Panc1 (cell line): ENCODE measurements at regions not wholly inside any gene's neighbourhood (a gene's known extent, or its start where the extent isn't known, plus 50 kb on each side); places are given as distances from the start of the nearest gene placed in this dataset.

Source experiments
- ATAC-seq: fragments of 200-7000 bp; cut with Tn5 transposase; 2 replicates; pipeline ENCODE4 v1.9.1; 2020; ENCODE audit warnings: mild to moderate bottlenecking, moderate library complexity
- BruUV-seq: library from RNA; stranded (reverse); fragments of 400-500 nt; replicated peaks from 2 replicates; lab custom pipeline; 2021; lab: Mats Ljungman, UMichigan
- CTCF ChIA-PET: fragments of 300-600 bp; sonication (Branson Sonifier 250); formaldehyde crosslinking; loops from one replicate; lab custom pipeline; 2022; ENCODE audit warnings: antibody characterized with exemption; lab: Charles Lee
- POLR2A ChIA-PET: fragments of 300-600 bp; sonication (Branson Sonifier 250); formaldehyde crosslinking; loops from one replicate; lab custom pipeline; 2022; ENCODE audit warnings: antibody characterized with exemption; lab: Charles Lee
- DNase-seq: peaks from one replicate; pipeline ENCODE4 v3.0.0-alpha.2; 2010; ENCODE audit warnings: low read depth, low spot score
- H3K27ac ChIP-seq: 2 replicates; pipeline ENCODE4 v1.5.1; 2011; ENCODE audit warnings: mild to moderate bottlenecking, low read length, inconsistent platforms
- H3K27me3 ChIP-seq: fragments of 200-500 bp; sonication (Bioruptor generic); 2 replicates; pipeline ENCODE4 v1.6.0; 2014; ENCODE audit warnings: low read length, inconsistent platforms; ENCODE audit not compliant: control insufficient read depth, insufficient read depth
- H3K36me3 ChIP-seq: fragments of 200-500 bp; sonication (Bioruptor generic); 2 replicates; pipeline ENCODE4 v1.5.1; 2014; ENCODE audit warnings: inconsistent platforms, mild to moderate bottlenecking, low read length, moderate library complexity; ENCODE audit not compliant: control insufficient read depth, insufficient read depth
- H3K4me1 ChIP-seq: 2 replicates; pipeline ENCODE4 v1.5.1; 2011; ENCODE audit warnings: inconsistent platforms, mild to moderate bottlenecking, low read length, moderate library complexity; ENCODE audit not compliant: control insufficient read depth, insufficient read depth
- H3K4me3 ChIP-seq, 2 experiments: 2 replicates each; pipeline ENCODE4 v1.5.1; 2011 to 2012; ENCODE audit warnings: low read depth in 2 of 2, low read length in 2 of 2, mild to moderate bottlenecking in 2 of 2, inconsistent platforms in 1 of 2, moderate library complexity in 1 of 2
- H3K9me3 ChIP-seq: fragments of 200-500 bp; sonication (Bioruptor generic); 2 replicates; pipeline ENCODE4 v1.5.1; 2014; ENCODE audit warnings: low read depth, mild to moderate bottlenecking, inconsistent platforms, low read length, moderate library complexity; ENCODE audit not compliant: control insufficient read depth, insufficient read depth
- POLR2AphosphoS5 ChIP-seq: IDR thresholded peaks from 2 replicates; pipeline ENCODE4 v1.6.1; 2012; ENCODE audit warnings: mild to moderate bottlenecking, low read depth, low read length, moderate library complexity
- SIN3A ChIP-seq: IDR thresholded peaks from 2 replicates; pipeline ENCODE4 v1.6.1; 2012; ENCODE audit warnings: low read depth, mild to moderate bottlenecking, low read length, moderate library complexity, borderline replicate concordance; ENCODE audit not compliant: insufficient read depth
- TCF7L2 ChIP-seq: IDR thresholded peaks from 2 replicates; pipeline ENCODE4 v1.6.1; 2011; ENCODE audit warnings: mild to moderate bottlenecking, low read depth, low read length, inconsistent platforms
- in situ Hi-C: cut with HindIII; loops from 2 replicates; pipeline ENCODE4 v1.10.0; 2016; ENCODE audit warnings: low sequenced_read_pairs, low pct_unique_long_range_greater_than_20kb
- intact Hi-C: fragments of 100-400 bp; cut with micrococcal nuclease; formaldehyde crosslinking; loops from one replicate; pipeline ENCODE4 v1.10.0; 2022; ENCODE audit not compliant: unreplicated experiment
- TF ChIP-seq, protein P1 (sequence below), 2 experiments: IDR thresholded peaks; 2 replicates each; pipeline ENCODE4 v1.6.1; 2011 to 2012; ENCODE audit warnings: low read depth in 2 of 2, control low read depth in 1 of 2, low read length in 1 of 2, mild to moderate bottlenecking in 1 of 2, moderate library complexity in 1 of 2; ENCODE audit not compliant: insufficient read depth in 1 of 2
- TF ChIP-seq, protein P2 (sequence below): fragments of 450-650 bp; IDR thresholded peaks from 2 replicates; pipeline ENCODE4 v1.5.1; 2017; ENCODE audit warnings: mild to moderate bottlenecking

DNA sequence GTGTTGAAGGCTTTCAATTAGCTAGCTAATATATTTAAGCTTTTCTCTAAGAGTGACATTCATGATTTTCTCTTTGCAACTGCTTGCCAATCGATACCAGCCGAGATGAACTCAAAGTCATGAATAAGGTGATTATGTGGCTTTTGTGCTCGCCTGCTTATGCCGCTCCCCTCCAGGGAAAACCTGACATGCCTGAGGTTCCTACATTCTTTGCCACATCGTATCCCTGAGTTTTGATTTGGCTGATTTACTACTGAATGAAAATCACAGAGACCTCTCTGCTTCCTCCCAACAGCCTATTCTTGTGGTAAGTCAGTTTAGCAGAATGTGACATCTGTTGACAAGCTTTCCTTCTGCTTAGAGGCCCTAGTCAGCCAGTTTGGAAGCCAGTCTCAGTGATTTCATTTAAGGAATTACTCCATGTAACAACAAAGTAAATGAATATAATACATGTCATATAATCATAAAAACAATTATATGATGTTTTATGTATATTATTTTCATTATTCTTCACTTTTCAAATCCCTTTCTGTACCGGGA, 513.4 kb downstream of the CSNK1G3 start:
- BruUV-seq = no TSS peak
- Histone ChIP-seq H3K36me3 (no peaks in the 10 kb centered on the region), H3K9me3 (peaks cover 5% of the 10 kb centered on the region; the same call in 1 of the 2 replicates), H3K4me3 (no peak overlapping the region), H3K4me1 (no peaks in the 10 kb centered on the region), H3K27me3 (no peaks in the 10 kb centered on the region), H3K27ac (peak overlapping the region; percentile 31; the same call in 1 of the 2 replicates)
- POLR2A ChIA-PET = no interaction called here
- DNase-seq (no peak), ATAC-seq (no peak)
- in situ Hi-C loops = no loop called here
- CTCF ChIA-PET = no interaction called here
- TF ChIP-seq SIN3A (no peak), POLR2AphosphoS5 (no peak), TCF7L2 (no peak)
- TF ChIP-seq, protein P1, sequence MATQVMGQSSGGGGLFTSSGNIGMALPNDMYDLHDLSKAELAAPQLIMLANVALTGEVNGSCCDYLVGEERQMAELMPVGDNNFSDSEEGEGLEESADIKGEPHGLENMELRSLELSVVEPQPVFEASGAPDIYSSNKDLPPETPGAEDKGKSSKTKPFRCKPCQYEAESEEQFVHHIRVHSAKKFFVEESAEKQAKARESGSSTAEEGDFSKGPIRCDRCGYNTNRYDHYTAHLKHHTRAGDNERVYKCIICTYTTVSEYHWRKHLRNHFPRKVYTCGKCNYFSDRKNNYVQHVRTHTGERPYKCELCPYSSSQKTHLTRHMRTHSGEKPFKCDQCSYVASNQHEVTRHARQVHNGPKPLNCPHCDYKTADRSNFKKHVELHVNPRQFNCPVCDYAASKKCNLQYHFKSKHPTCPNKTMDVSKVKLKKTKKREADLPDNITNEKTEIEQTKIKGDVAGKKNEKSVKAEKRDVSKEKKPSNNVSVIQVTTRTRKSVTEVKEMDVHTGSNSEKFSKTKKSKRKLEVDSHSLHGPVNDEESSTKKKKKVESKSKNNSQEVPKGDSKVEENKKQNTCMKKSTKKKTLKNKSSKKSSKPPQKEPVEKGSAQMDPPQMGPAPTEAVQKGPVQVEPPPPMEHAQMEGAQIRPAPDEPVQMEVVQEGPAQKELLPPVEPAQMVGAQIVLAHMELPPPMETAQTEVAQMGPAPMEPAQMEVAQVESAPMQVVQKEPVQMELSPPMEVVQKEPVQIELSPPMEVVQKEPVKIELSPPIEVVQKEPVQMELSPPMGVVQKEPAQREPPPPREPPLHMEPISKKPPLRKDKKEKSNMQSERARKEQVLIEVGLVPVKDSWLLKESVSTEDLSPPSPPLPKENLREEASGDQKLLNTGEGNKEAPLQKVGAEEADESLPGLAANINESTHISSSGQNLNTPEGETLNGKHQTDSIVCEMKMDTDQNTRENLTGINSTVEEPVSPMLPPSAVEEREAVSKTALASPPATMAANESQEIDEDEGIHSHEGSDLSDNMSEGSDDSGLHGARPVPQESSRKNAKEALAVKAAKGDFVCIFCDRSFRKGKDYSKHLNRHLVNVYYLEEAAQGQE (IDR thresholded peaks at IDR 0.05; ENCODE audit: insufficient read depth in 1 of 2, low read depth in 2 of 2, low read length in 1 of 2) = no peak
- TF ChIP-seq, protein P2, sequence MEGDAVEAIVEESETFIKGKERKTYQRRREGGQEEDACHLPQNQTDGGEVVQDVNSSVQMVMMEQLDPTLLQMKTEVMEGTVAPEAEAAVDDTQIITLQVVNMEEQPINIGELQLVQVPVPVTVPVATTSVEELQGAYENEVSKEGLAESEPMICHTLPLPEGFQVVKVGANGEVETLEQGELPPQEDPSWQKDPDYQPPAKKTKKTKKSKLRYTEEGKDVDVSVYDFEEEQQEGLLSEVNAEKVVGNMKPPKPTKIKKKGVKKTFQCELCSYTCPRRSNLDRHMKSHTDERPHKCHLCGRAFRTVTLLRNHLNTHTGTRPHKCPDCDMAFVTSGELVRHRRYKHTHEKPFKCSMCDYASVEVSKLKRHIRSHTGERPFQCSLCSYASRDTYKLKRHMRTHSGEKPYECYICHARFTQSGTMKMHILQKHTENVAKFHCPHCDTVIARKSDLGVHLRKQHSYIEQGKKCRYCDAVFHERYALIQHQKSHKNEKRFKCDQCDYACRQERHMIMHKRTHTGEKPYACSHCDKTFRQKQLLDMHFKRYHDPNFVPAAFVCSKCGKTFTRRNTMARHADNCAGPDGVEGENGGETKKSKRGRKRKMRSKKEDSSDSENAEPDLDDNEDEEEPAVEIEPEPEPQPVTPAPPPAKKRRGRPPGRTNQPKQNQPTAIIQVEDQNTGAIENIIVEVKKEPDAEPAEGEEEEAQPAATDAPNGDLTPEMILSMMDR = no peak
- intact Hi-C loops = no loop called here

DNA sequence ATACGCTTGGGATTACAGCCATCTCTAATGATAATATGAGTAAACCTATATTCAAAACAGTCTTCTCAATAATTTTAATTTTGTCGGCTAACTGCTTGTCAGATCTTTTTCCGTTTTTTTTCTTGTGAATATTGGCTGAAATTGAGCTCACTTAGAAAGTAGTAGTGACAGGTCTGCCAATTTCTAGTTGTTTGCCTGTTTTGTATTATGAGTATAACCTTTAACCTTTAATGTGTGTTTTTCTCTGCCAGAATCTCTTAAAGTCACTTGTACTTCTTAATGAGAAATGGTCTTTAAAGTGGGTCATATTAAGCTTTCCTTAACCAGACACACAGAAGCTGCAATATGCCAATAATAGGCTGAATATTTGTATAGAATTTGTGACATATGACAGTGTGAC, 511.0 kb downstream of the CSNK1G3 start:
- no peaks in the 10 kb centered on the region for H3K27me3 ChIP-seq
- no TSS peak for BruUV-seq
- H3K36me3 ChIP-seq = no peaks in the 10 kb centered on the region
- DNase-seq = no peak
- ChIA-PET CTCF (no interaction called here), POLR2A (no interaction called here)
- no peak overlapping the region for H3K4me3 ChIP-seq
- H3K4me1 ChIP-seq = no peaks in the 10 kb centered on the region
- intact Hi-C loops (no loop called here), in situ Hi-C loops (no loop called here)
- H3K9me3 ChIP-seq = peaks cover 16% of the 10 kb centered on the region; the same call in 1 of the 2 replicates
- no peak overlapping the region for H3K27ac ChIP-seq
- TF ChIP-seq, protein P2 = no peak
- TF ChIP-seq POLR2AphosphoS5 = no peak
- no peak for TF ChIP-seq TCF7L2
- TF ChIP-seq, protein P1 (IDR thresholded peaks at IDR 0.05; ENCODE audit: insufficient read depth in 1 of 2, low read depth in 2 of 2, low read length in 1 of 2) = no peak
- ATAC-seq = no peak
